Endothelial cell of umbilical vein (primary cell): ENCODE measurements at regions not wholly inside any gene's neighbourhood (a gene's known extent, or its start where the extent isn't known, plus 50 kb on each side); places are given as distances from the start of the nearest gene placed in this dataset.

Source experiments
- BruUV-seq: library from RNA; stranded (reverse); fragments of 400-500 nt; replicated peaks from 2 replicates; lab custom pipeline; 2021; lab: Mats Ljungman, UMichigan
- CTCF ChIA-PET: fragments of 300-600, 350-600 bp; sonication (Branson Sonifier 250); formaldehyde crosslinking; loops from one replicate; lab custom pipeline; 2021; ENCODE audit warnings: antibody characterized with exemption, inconsistent platforms; lab: Charles Lee
- POLR2A ChIA-PET: fragments of 300-600, 350-600 bp; sonication (Branson Sonifier 250); formaldehyde crosslinking; loops from one replicate; lab custom pipeline; 2021; ENCODE audit warnings: antibody characterized with exemption, inconsistent platforms; lab: Charles Lee
- DNase-seq: peaks from one replicate; pipeline ENCODE4 v3.0.0-alpha.2; 2011; ENCODE audit warnings: low read depth, low spot score
- FAIRE-seq: peaks from 2 replicates; lab custom pipeline; 2011; peaks lifted over from hg19 to GRCh38; lab: Jason Lieb, UNC
- H2AFZ ChIP-seq: 2 replicates; pipeline ENCODE4 v1.6.0; 2012; ENCODE audit warnings: low read depth, low read length, control low read depth, inconsistent platforms
- H3K27ac ChIP-seq: 2 replicates; pipeline ENCODE4 v1.5.1; 2011; ENCODE audit warnings: low read depth, mild to moderate bottlenecking, control low read depth, low read length, moderate library complexity; ENCODE audit not compliant: insufficient read depth
- H3K27me3 ChIP-seq, 2 experiments: 2 replicates each; pipeline versions ENCODE4 v1.6.0 to v1.6.1; 2011; ENCODE audit warnings: low read length in 2 of 2, mixed read lengths in 1 of 2; ENCODE audit not compliant: control insufficient read depth in 2 of 2, insufficient read depth in 2 of 2
- H3K36me3 ChIP-seq, 2 experiments: 2 replicates in 1 of 2; 3 replicates in 1 of 2; pipeline ENCODE4 v1.5.1; 2011; ENCODE audit warnings: low read length in 2 of 2, mild to moderate bottlenecking in 1 of 2, moderate library complexity in 1 of 2; ENCODE audit not compliant: control insufficient read depth in 2 of 2, insufficient read depth in 2 of 2; ENCODE audit errors: extremely low read depth in 1 of 2
- H3K4me1 ChIP-seq: 3 replicates; pipeline ENCODE4 v1.5.1; 2011; ENCODE audit warnings: mild to moderate bottlenecking, low read length; ENCODE audit not compliant: control insufficient read depth, insufficient read depth; ENCODE audit errors: extremely low read depth
- H3K4me2 ChIP-seq: 2 replicates; pipeline ENCODE4 v1.6.1; 2011; ENCODE audit warnings: low read length, control low read depth, mixed read lengths; ENCODE audit not compliant: insufficient read depth
- H3K4me3 ChIP-seq, 3 experiments: fragments of 200-600 bp in 1 of 3; sonication (generic), shearing (Covaris generic) in 1 of 3; replicated peaks in 1 of 3; 2 replicates each; pipeline ENCODE4 v1.5.1; 2011 to 2016; ENCODE audit warnings: control low read depth in 3 of 3, low read length in 3 of 3, mild to moderate bottlenecking in 2 of 3, inconsistent platforms in 1 of 3, low read depth in 1 of 3, moderate library complexity in 1 of 3; ENCODE audit not compliant: insufficient read depth in 1 of 3
- H3K79me2 ChIP-seq: 2 replicates; pipeline ENCODE4 v1.6.0; 2012; ENCODE audit warnings: low read length, inconsistent platforms; ENCODE audit not compliant: control insufficient read depth, insufficient read depth
- H3K9ac ChIP-seq: replicated peaks from 2 replicates; pipeline ENCODE3; 2011; ENCODE audit warnings: low read length, control low read depth; ENCODE audit not compliant: insufficient read depth; ENCODE audit errors: extremely low read depth
- H3K9me1 ChIP-seq: replicated peaks from 3 replicates; pipeline ENCODE4 v1.6.0; 2011; ENCODE audit warnings: mild to moderate bottlenecking, low read length; ENCODE audit not compliant: control insufficient read depth, insufficient read depth; ENCODE audit errors: extremely low read depth
- H3K9me3 ChIP-seq: replicated peaks from 2 replicates; pipeline ENCODE4 v1.5.1; 2012; ENCODE audit warnings: low read length, inconsistent platforms; ENCODE audit not compliant: control insufficient read depth, insufficient read depth
- H4K20me1 ChIP-seq: replicated peaks from 2 replicates; pipeline ENCODE3; 2011; ENCODE audit warnings: mild to moderate bottlenecking, low read length; ENCODE audit not compliant: control insufficient read depth, insufficient read depth; ENCODE audit errors: extremely low read depth
- EZH2 ChIP-seq: IDR thresholded peaks from 2 replicates; pipeline ENCODE4 v1.6.1; 2012; ENCODE audit warnings: borderline replicate concordance, low read depth, mild to moderate bottlenecking, moderate library complexity, low read length, inconsistent platforms; ENCODE audit not compliant: severe bottlenecking
- FOS ChIP-seq: IDR thresholded peaks from 2 replicates; pipeline ENCODE4 v1.6.1; 2011; ENCODE audit warnings: mild to moderate bottlenecking, low read length, moderate library complexity, borderline replicate concordance; ENCODE audit not compliant: insufficient read depth
- GATA2 ChIP-seq: IDR thresholded peaks from 2 replicates; pipeline ENCODE4 v1.7.0; 2011; ENCODE audit warnings: low read depth, mild to moderate bottlenecking, moderate library complexity, mixed read lengths, low read length; ENCODE audit not compliant: insufficient read length, insufficient read depth
- JUN ChIP-seq: IDR thresholded peaks from 2 replicates; pipeline ENCODE4 v1.6.1; 2011; ENCODE audit warnings: borderline replicate concordance, low read depth; ENCODE audit not compliant: insufficient read length, insufficient read depth
- MYC ChIP-seq: IDR thresholded peaks from one replicate; pipeline ENCODE4 v1.6.1; 2011; ENCODE audit warnings: mild to moderate bottlenecking, low read depth, low read length
- POLR2A ChIP-seq: IDR thresholded peaks from 2 replicates; pipeline ENCODE4 v1.6.1; 2012; ENCODE audit warnings: low read depth, mild to moderate bottlenecking, control low read depth, low read length
- POLR2AphosphoS5 ChIP-seq: IDR thresholded peaks from 2 replicates; pipeline ENCODE4 v1.6.1; 2012; ENCODE audit warnings: low read depth, mild to moderate bottlenecking, control low read depth, low read length, moderate library complexity; ENCODE audit not compliant: insufficient read depth
- dilution Hi-C: fragments of 300-500 bp; cut with MboI; formaldehyde crosslinking; loops from one replicate; pipeline ENCODE4 v1.15.0; 2019; ENCODE audit warnings: low sequenced_read_pairs; ENCODE audit not compliant: extremely low pct_ligation_motif_present
- intact Hi-C: fragments of 100-400 bp; cut with micrococcal nuclease; formaldehyde crosslinking; loops from one replicate; pipeline ENCODE4 v1.10.0; 2022
- TF ChIP-seq, protein P1 (sequence below), 2 donors: IDR thresholded peaks; 1 replicate in 1 of 2; 2 replicates in 1 of 2; pipeline ENCODE4 v1.5.1; 2011; ENCODE audit warnings: low read length in 2 of 2, mild to moderate bottlenecking in 2 of 2, moderate library complexity in 2 of 2, control low read depth in 1 of 2, inconsistent platforms in 1 of 2, low read depth in 1 of 2; ENCODE audit not compliant: insufficient read depth in 1 of 2; ENCODE audit errors: extremely low read depth in 1 of 2
- TF ChIP-seq, protein P2 (sequence below): IDR thresholded peaks from 2 replicates; pipeline ENCODE4 v1.6.1; 2011; ENCODE audit not compliant: insufficient read depth, insufficient read length

DNA sequence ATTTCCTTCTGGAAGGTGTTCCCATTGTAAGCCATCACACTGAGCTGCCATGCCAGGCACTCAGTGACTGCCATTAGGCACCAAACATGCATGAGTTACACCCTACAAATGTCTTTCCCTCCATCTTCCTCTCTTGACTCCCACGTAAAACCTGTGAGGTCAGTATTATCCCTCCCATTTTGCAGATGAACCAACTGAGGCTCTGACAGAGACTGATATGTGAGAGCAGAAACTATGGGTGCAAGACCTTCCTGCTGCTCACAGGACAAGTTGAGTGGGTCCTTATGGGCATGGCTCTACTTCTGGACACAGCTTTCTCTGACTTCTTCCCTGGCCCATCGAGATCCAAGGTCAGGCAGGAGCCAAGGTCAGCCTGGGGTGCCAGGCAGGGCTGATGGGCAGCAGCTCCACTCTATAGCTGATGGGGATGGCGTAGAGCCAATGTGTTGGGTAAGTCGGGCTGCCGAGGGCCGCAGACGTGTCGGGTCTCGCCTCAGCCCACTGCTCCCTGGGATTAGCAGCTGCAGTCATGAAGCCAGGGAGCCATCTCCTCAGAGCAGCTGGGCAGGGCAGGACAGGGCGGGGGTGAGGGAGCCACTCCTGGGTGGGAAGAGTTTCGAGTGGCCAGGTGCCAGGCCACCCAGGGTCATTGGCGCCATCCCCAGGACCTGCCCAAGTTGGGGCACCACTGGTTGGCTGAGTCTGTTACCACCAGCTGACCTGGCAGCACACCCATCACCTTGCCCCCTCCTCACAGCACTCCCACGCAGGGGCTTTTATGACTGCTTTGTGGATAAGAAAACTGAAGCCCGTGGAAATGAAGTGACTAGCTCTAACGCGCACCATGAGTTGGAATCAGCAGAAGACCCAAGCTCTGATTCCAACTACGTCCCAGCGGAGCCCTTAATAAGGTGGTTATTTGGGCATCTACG lies 117.8 kb upstream of the ZMIZ1 start:
- H3K9me3 ChIP-seq = no peaks in the 10 kb centered on the region
- CTCF ChIA-PET = no interaction called here
- DNase-seq (no peak), FAIRE-seq (no peak)
- no peak overlapping the region for H3K9ac ChIP-seq
- TF ChIP-seq, protein P1, sequence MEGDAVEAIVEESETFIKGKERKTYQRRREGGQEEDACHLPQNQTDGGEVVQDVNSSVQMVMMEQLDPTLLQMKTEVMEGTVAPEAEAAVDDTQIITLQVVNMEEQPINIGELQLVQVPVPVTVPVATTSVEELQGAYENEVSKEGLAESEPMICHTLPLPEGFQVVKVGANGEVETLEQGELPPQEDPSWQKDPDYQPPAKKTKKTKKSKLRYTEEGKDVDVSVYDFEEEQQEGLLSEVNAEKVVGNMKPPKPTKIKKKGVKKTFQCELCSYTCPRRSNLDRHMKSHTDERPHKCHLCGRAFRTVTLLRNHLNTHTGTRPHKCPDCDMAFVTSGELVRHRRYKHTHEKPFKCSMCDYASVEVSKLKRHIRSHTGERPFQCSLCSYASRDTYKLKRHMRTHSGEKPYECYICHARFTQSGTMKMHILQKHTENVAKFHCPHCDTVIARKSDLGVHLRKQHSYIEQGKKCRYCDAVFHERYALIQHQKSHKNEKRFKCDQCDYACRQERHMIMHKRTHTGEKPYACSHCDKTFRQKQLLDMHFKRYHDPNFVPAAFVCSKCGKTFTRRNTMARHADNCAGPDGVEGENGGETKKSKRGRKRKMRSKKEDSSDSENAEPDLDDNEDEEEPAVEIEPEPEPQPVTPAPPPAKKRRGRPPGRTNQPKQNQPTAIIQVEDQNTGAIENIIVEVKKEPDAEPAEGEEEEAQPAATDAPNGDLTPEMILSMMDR (IDR thresholded peaks at IDR 0.05; ENCODE audit: extremely low read depth in 1 of 2, insufficient read depth in 1 of 2, low read depth in 1 of 2, low read length in 2 of 2) = no peak
- no peak for TF ChIP-seq POLR2A
- H3K27ac ChIP-seq = no peak overlapping the region
- no peaks in the 10 kb centered on the region for H3K9me1 ChIP-seq
- H3K36me3 ChIP-seq = no peaks in the 10 kb centered on the region
- no TSS peak for BruUV-seq
- H4K20me1 ChIP-seq = no peaks in the 10 kb centered on the region
- peaks cover 3% of the 10 kb centered on the region for H3K4me1 ChIP-seq
- POLR2A ChIA-PET = no interaction called here
- H3K4me3 ChIP-seq = no peak overlapping the region
- dilution Hi-C loops = no loop called here
- no peaks in the 10 kb centered on the region for H3K79me2 ChIP-seq
- intact Hi-C loops = no loop called here
- H3K27me3 ChIP-seq = no peaks in the 10 kb centered on the region
- H3K4me2 ChIP-seq = no peak overlapping the region
- H2AFZ ChIP-seq = no peak overlapping the region

DNA sequence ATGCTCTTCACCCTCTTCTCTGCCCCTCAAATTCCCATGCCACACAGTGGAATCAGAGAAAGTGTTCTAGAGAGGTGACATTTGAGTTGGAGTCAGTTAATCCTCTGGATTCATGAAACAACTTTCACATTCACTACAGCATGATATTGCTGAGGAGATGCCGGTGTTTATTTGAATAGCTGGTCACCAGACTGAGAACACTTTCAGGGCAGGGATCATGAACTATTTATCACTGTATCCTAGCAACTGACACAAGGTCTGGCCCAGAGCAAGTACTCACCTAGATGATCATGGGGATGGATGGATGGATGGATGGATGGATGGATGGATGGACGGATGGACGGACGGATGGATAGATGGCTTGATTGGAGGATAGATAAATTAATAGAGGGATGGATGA lies 116.7 kb upstream of the ZMIZ1 start:
- H3K9ac ChIP-seq = no peak overlapping the region
- dilution Hi-C loops = no loop called here
- no TSS peak for BruUV-seq
- H3K27me3 ChIP-seq = no peaks in the 10 kb centered on the region
- no peak overlapping the region for H2AFZ ChIP-seq
- intact Hi-C loops = no loop called here
- no peaks in the 10 kb centered on the region for H4K20me1 ChIP-seq
- no peak overlapping the region for H3K4me2 ChIP-seq
- peaks cover 3% of the 10 kb centered on the region for H3K4me1 ChIP-seq
- H3K4me3 ChIP-seq = no peak overlapping the region
- DNase-seq (no peak), FAIRE-seq (no peak)
- H3K27ac ChIP-seq = no peak overlapping the region
- no peaks in the 10 kb centered on the region for H3K9me1 ChIP-seq
- ChIA-PET CTCF (interaction anchor here (1.2 to 2.0 kb wide), 3 partner anchors 8 to 244 kb away, joined by 4 to 10 read pairs (median 5); no protein-coding TSS in a partner anchor), POLR2A (no interaction called here)
- no peaks in the 10 kb centered on the region for H3K9me3 ChIP-seq
- no peaks in the 10 kb centered on the region for H3K36me3 ChIP-seq
- TF ChIP-seq, protein P1 (IDR thresholded peaks at IDR 0.05; ENCODE audit: extremely low read depth in 1 of 2, insufficient read depth in 1 of 2, low read depth in 1 of 2, low read length in 2 of 2) = no peak
- TF ChIP-seq EZH2 (no peak), GATA2 (no peak), FOS (no peak), POLR2AphosphoS5 (no peak), POLR2A (no peak), MYC (no peak), JUN (no peak)
- TF ChIP-seq, protein P2, sequence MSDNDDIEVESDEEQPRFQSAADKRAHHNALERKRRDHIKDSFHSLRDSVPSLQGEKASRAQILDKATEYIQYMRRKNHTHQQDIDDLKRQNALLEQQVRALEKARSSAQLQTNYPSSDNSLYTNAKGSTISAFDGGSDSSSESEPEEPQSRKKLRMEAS = no peak
- H3K79me2 ChIP-seq = no peaks in the 10 kb centered on the region
